Stimulated activated CD8-positive, alpha-beta memory T cell treated with anti-CD3 and anti-CD28 coated beads, Interleukin-4, amount 100 ng/mL, for 1 hour (primary cell): ENCODE measurements at regions not wholly inside any gene's neighbourhood (a gene's known extent, or its start where the extent isn't known, plus 50 kb on each side); places are given as distances from the start of the nearest gene placed in this dataset.

Experiments
- DNase-seq, 2 donors: peaks; one replicate each; pipeline ENCODE4 v3.0.0-alpha.2; 2020; ENCODE audit warnings: low read depth in 2 of 2, low spot score in 1 of 2

DNA sequence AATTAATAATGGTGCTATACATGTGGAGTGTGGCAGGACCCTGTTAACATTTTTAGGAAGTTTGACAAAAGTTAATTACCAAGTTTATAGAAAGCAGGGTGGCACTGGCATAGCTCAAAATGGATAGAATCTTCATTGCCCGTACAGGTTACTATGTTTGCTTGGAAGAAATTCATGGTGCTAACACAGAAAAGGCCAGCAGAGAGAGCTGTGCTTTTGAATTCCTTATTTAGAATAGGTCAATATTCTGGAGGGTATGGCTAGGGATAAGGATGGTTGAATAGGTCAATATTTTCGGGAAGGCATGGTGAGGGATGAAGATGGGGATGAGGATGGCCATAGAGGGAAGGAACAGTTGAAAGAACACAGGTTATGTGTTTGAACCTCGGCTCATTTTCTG, 345.1 kb downstream of the LMO4 start:
- DNase-seq = no peak

DNA sequence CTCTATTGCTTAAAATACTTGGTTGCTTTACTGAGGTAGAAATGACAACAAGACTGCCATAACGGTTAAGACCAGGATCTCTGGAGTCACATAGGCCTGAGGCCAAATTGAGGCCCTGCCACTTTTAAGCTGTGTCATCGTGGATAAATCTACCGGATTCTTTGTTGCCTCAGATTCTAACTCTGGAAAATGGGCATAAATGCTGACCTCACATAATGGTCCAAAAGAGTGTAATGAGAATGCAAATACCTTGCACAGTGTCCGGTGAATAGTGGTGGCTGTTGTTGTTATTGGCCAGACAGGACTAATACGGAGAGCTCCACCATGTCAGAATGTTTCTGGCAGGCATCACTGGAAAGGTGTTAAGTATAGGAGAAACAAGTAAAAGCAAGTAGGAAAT, 346.1 kb downstream of the LMO4 start:
- no peak for DNase-seq

DNA sequence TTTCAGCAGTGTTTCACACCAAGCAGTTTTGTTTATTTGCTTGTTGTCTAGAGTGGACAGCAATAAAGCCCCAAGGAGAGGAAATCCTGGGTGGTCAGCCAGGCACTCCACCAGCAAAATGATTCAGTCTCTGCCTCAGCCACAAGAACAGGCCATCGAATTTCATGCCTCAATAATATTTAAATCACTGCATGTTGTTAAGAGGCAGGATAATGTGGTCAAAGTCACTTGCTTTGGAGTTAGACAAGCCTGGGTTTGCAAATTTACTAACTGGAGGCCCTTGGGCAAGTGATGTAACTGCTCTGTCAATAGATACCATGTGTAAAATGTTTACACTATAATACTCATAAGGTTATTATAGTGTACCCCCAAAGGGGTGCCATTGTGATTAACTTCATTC, 349.6 kb downstream of the LMO4 start:
- DNase-seq = no peak

DNA sequence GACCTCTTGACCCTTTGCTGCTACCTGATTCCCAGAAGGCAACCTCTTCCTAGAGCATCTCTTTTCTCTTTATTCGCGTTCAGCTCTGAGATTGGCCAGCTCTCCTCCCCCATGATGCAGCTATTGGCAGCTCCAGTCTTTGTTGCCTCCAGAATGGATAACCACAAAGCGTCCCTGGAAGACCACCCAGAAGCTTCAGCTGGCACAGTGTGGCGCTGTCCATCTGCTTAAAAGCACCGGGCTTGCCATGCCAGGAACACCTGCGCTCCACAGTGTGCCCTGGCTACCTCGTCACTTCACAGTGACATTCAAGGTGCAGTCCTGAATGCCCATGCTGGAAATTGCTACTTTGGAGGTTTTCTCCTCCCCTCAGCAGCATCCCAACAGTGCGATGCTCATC, 353.9 kb downstream of the LMO4 start:
- no peak for DNase-seq

DNA sequence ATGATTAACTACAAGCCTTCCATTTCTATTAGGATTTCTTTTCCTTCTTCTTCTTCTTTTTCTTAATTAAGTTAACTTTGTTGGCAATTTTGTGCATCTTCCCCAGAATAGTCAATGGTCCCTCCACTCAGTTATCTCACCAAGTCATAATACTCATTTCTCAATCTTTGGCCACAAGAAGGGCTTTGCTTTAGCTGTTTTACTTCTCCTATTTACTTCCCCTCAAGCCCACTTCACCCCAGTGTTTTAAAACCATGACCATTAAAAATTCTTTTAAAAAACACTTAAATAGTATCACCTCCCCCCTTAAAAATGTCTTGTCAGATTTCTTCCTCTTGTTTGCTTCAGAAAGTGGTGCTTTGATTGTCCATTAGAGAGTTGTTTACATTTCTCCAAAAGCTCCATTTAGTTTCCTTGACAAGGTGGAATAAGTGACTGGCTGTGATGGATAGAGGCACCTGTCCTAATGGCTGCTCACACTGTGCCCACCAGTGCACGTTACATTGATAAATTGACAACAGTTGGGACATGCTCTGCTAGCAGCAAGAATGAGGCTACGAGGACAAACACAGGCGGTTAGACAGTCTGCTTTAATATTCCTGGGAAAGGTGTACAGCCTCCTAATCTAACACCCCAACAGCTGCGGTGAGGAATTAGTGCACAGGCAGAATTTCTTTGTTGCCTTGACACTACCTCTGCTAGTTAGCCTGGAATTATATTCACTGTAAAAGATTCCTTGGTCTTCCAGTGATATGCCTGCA, 354.7 kb downstream of the LMO4 start:
- no peak for DNase-seq

DNA sequence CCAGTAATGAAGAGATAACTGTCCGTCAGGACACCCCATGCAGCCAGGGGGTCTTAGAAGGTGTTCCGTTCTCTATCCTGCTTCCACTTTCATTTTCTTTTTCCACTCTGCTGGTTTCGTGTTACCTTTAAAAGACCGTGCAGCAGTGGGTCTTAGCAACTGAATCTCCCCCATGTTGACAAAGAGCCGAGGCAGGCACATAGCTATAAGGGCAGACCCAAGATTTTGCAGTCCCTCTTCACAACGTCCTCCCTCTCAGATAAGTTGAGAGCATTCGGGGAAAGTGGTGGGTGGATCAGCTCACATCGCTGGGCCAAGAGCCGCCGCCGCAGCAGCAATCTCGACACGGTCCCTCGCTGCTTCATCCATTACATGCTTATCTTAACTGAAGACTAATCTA, 355.5 kb downstream of the LMO4 start:
- no peak for DNase-seq

DNA sequence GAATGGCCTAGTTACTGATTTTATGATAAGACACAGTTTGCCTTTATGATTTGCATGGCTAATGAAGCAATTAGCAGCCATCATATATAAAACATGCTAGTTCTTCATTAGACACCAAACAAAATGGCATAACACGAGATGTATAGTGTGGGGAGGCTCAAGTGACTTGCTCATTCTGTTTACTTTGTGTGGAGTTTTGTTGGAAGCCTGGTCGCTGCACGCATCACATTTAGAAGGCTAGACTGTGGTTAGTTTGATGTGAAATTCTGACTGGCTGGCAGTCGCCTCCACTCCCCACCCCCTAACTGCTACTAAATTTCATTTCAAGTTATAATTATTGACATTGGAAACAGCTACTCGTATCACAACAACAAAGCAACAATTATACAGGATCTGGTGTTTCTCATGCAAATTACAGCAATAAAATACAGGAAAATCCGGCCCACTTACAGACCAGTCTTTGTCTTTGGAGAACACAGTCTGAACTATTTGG, 356.1 kb downstream of the LMO4 start:
- DNase-seq = no peak

DNA sequence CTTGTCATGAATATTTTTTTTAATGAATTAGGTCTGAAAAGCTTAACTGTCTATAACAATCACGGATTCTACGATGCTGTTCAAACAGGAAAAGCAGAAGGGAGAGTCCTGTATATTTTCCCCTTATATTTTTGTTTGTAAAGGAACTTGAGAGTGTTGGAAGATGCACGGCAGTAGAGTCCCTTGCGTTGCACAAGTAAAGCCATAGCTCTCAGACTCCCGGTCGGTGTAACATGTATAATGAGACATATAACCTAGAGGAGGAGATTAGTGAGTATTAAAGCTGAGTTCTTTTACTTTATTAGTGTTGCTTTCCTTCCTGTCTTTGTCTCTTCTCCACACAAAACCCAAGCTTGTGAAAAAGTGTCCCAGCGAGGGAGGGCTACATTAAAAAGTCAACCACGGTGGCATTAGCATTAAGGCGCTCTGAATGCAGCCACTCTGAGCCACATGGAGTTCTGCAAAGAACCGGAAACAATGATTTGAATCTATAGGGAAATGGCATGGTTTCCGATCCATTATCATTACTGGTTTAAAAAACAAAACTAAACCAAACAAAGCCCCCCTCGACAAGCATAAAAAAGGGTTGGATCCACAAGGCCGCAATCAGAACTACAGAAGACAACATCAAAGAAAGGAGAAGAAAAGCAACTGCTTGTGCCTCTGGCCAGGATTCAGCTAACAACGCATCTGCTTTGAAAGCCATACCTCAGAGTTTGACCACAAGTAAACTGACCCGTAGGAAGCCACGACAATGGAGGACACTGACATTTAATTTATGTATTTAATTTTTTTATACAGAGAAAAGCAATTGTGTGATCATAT, 356.8 kb downstream of the LMO4 start:
- DNase-seq = no peak

DNA sequence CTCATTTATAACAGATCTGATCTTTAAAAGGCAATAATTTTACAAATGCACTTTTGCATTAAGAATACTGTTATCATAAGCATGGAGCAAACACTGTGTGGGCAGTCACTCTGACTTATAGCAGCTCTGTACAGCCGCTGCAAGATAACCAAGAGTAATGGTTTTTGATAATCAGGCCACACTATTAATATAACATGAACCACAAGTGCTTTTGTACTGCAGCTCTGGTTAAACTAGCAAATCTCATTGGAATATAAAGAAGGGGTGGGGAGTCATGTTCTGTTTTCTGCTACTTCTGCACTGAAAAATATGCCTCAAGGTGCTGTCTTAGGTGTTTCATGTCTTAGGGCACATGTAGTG, 357.4 kb downstream of the LMO4 start:
- no peak for DNase-seq

DNA sequence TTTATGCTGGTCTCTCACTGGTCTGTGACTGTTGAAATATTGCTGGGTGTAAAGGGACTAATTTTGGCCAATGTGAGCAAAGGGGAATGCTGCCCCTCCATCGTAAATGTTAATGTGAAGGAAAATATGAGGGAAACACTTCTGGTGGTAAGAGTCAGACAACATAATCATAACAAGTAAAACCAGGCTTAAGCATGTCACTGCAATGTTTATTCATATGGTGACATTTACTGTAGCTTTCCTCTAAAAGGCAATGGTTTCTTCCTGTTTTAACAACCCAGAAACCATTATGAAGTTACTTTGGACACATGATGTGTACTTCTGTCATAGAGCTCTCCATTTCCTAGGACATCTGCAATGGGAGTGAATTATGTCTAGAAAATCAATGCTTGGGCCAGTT, 358.0 kb downstream of the LMO4 start:
- DNase-seq = no peak

DNA sequence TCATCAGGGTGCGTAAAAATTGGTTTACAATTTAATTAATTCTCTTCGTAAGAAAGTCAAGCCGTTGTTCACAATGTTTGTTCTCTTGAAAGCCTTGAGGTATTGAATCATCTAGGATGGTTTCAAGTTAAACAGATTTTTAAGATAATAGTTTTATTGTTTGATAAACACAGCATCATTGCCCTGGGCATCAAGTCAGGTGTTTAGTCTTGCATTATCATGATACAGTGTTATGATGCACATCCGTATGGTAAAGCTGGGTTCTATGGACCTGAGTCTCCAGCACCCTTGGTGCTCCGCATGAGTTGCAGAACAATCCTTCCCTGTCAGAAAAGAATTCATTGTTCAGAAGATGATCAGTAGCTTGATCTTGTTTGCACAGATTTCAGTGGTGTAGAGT, 359.5 kb downstream of the LMO4 start:
- no peak for DNase-seq

DNA sequence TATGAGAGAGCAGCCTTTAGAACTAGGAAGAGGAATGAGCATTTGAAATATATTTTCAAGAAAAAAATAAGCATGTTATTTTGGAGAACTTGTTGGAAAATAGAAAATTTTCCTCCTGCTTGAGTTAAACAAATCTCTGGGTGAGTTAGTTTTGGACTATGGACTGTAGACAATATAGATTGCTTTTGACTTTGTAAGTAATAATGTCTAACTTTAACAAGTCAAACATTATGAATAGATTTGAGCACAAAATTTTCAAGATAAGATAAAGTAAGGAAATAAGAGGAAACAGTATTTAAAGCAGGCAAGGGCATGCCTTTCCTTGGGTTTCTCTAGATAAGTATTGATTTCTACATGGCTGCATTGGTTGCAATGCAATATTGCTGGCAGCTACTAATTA, 360.8 kb downstream of the LMO4 start:
- DNase-seq = no peak

DNA sequence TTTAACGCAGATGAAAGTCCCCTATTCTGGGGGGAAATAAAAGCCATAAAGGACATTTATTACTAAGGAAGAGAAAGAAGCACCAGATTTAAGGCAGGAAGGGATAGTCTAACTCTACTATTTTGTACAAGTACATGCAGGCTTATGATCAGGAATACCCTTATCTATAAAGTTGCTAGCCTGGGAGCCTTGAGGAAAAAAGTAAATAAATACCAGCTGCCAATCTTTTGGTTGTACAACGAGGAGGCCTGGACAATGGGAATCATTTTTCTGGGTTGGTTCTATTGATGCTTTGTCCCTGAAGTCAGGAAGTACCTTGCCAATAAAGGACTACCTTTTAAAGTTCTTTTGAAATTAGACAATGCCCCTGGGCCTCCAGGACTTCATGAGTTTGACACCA, 367.8 kb downstream of the LMO4 start:
- DNase-seq = no peak

DNA sequence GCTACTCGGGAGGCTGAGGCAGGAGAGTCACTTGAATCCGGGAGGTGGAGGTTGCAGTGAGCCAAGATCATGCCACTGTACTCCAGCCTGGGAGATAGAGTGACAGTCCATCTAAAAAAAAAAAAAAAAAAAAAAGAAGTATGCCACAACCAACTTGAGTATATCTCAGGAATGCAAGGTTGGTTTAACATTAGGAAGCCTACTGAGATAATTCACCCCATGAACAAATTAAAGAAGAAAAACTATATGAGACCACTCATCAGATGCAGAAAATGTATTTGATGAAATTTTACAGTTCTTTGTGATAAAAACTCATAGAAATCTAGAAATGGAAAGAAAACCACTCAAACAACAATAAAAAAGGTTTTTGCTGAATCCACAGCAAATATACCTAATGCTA, 373.8 kb downstream of the LMO4 start:
- no peak for DNase-seq

DNA sequence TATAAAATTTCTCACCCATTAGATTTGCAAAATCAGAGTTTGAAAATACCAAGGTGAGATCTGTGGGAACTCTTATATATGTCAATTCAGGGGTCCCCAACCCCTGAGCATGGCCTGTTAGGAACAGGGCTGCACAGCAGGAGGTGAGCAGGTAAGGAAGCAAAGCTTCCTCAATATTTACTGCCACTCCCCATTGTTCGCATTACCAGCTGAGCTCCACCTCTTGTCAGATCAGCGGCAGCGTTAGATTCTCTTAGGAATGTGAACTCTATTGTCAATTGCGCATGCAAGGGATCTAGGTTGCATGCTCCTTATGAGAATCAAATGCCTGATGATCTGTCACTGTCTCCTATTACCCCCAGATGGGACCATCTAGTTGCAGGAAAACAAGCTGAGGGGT, 376.6 kb downstream of the LMO4 start:
- DNase-seq = no peak

DNA sequence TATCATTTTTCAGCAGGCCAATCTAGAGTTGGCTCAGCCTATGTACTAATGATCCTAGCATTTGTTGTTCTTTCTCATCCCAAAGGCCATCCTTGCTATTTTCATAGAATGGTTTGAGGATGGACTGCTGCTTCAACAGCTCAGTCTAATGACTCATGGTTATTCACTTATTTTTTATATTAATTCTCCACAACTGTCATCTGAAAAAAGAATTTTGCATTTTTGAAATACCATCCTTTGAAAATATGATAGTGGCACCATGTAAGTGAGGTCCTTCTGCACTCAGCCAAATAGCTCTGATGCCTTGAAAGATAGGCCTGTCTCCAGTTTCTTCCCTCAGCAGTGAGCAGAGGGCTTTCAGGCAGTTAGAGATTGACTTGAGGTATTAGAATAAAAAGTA, 377.5 kb downstream of the LMO4 start:
- no peak for DNase-seq

DNA sequence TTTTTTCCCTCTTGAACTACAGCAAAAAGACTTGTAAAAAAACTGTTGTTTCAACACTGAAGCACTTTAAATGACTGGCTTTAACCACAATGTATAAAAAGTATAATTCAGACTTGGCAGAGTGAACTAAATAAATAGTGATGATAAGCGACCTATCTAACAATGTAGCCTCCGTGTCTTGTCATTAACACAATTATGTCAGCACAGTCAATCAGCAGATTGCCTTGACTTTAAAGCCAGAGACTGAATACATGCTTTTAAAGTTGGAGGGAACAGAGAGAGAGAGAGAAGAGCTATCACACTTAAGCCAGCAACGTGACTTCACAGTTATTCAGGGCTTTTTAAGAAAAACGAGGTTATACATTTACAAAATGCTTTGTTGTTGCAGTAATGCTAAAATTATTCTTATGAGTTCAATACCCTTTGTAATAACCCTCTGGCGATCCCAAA, 378.1 kb downstream of the LMO4 start:
- no peak for DNase-seq

DNA sequence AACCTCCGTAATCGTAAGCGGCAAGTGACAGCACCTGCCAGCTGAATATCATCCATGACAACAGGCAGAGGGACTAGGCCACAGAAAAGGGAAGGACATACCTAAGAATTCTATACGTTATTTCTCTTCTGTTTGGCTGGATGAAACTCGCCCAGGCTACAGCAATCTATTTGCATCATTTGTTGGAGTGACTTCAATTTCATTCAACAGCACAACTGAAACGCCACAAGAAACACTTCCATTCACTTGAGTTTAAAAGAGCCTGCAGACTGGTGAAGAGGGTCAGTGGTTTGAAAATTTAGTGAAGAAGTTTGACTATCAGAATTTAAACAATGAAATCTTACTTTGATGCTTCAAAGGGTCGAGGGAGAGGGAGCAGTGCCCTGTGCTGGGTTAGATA, 378.7 kb downstream of the LMO4 start:
- no peak for DNase-seq

DNA sequence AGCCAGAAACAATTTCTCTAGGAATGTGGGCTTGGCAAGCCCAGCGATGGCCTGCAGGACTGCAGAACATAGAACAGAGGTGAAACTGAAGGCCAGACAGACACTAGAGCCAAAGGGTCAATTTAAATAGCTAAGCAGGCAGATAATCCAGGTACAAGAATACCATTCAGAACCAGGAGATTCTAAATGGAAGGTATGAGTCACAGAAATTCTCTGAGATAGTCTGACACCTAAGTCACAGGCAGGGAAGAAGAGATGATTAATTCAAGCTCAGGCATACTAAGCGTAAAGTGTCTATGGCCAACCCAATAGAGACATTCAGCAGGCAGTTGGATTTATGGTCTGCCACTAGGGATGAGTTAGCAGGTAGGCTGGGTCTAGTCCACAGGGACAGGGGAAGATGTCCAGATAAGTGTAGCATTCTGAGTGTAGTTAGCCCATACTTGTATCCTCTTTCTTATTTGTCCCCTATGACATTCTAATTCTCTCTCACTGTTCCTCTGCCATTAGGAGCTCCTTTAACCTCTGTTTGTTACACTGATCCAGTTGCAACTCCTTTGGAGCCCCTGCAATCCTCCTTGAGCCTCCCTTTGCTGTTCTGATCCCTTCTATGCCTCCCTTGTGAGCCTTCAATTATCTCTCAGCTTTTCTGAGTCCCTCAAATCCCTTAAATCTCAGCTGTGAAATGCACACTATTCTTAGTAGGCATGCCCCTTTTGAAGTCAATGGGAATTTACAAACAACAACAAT, 383.8 kb downstream of the LMO4 start:
- DNase-seq = no peak

DNA sequence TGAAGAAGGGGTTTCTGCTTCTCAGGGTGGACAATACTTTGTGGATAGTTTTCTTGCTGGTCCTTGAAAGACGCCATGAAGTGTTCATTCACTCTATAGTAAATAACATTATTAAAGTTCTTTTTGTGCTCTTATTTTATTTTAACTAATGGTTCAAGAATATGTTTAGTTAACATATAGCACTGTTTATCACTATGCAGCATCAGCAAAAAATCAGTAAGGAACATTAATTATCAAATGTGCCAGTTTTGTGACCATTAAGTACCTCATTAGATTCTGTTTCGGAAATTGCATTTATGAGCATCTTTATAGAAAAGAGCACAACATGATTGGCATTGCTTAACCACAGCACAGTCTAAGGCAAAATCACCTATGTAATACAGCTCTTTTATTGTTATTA, 385.6 kb downstream of the LMO4 start:
- no peak for DNase-seq

DNA sequence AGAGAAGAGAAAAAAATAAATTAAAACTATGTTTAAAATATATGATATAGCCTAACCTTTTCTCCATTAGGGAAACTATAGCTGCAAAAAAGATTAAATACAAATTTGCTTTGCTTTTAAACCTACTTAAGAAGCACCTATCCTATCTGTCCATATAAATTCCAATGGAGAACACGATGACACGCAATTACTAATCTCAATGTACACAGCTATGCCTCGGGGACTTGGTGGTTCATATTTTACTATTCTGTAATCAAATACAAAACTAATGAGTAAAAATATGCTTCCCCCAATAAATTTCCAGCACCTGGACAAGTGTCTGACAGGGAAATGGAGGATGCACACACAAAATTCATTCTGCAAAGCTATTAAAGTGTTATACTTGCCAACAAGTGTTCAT, 386.4 kb downstream of the LMO4 start:
- no peak for DNase-seq

DNA sequence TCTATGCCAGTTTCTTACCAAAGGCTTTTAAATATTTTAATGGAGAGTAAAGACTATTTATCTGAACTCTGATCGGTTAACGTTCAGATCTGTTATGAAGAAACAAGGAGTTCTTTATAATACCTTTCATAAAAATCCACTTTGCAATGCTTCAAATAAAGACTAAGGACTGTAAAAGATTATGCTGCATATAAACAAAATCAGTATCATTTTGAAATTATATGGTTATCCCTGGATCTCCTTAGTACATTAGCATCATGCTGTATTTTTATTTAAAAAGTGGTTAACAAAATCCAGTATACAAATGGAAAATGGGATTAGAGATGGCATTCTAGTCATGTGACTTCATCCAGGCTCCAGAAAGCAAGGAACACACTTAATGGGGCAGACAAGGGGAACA, 386.8 kb downstream of the LMO4 start:
- DNase-seq = no peak
